Fibroblast of lung (primary cell): ENCODE measurements at regions not wholly inside any gene's neighbourhood (a gene's known extent, or its start where the extent isn't known, plus 50 kb on each side); places are given as distances from the start of the nearest gene placed in this dataset.

Source experiments
- DNase-seq, 2 donors: peaks; one replicate each; pipeline versions ENCODE4 v3.0.0 to v3.0.0-alpha.2; 2010; ENCODE audit warnings: low read depth in 2 of 2
- H2AFZ ChIP-seq: 2 replicates; pipeline ENCODE4 v1.5.1; 2012; ENCODE audit warnings: low read length, control low read depth, inconsistent platforms
- H3K27ac ChIP-seq: 2 replicates; pipeline ENCODE4 v1.5.1; 2011; ENCODE audit warnings: low read length, control low read depth; ENCODE audit not compliant: insufficient read depth
- H3K27me3 ChIP-seq: 2 replicates; pipeline ENCODE4 v1.5.1; 2011; ENCODE audit warnings: mild to moderate bottlenecking, low read length; ENCODE audit not compliant: control insufficient read depth, insufficient read depth
- H3K36me3 ChIP-seq: 2 replicates; pipeline ENCODE4 v1.5.1; 2011; ENCODE audit warnings: low read length; ENCODE audit not compliant: control insufficient read depth, insufficient read depth
- H3K4me1 ChIP-seq: 2 replicates; pipeline ENCODE4 v1.5.1; 2011; ENCODE audit warnings: low read length; ENCODE audit not compliant: control insufficient read depth, insufficient read depth; ENCODE audit errors: extremely low read depth
- H3K4me2 ChIP-seq: 2 replicates; pipeline ENCODE4 v1.5.1; 2011; ENCODE audit warnings: low read length, control low read depth; ENCODE audit not compliant: insufficient read depth; ENCODE audit errors: extremely low read depth
- H3K4me3 ChIP-seq, 4 experiments: fragments of 200-600 bp in 1 of 4; sonication (generic) in 1 of 4; replicated peaks in 1 of 4; 2 replicates each; pipeline ENCODE4 v1.5.1; 2011 to 2016; ENCODE audit warnings: low read length in 4 of 4, low read depth in 3 of 4, mild to moderate bottlenecking in 3 of 4, control low read depth in 2 of 4, inconsistent platforms in 1 of 4, mixed read lengths in 1 of 4; ENCODE audit not compliant: insufficient read depth in 1 of 4; ENCODE audit errors: control extremely low read depth in 1 of 4
- H3K79me2 ChIP-seq: 2 replicates; pipeline ENCODE4 v1.5.1; 2012; ENCODE audit warnings: mild to moderate bottlenecking, low read length, inconsistent platforms; ENCODE audit not compliant: control insufficient read depth, insufficient read depth
- H3K9ac ChIP-seq: 2 replicates; pipeline ENCODE4 v1.5.1; 2011; ENCODE audit warnings: mild to moderate bottlenecking, low read length, control low read depth; ENCODE audit not compliant: insufficient read depth
- H3K9me3 ChIP-seq: 2 replicates; pipeline ENCODE4 v1.5.1; 2012; ENCODE audit warnings: low read depth, low read length; ENCODE audit not compliant: control insufficient read depth, insufficient read depth
- H4K20me1 ChIP-seq: 2 replicates; pipeline ENCODE4 v1.5.1; 2011; ENCODE audit warnings: low read length; ENCODE audit not compliant: control insufficient read depth, insufficient read depth; ENCODE audit errors: extremely low read depth
- EZH2 ChIP-seq: IDR thresholded peaks from 2 replicates; pipeline ENCODE4 v1.5.1; 2012; ENCODE audit warnings: low read length, control low read depth, mild to moderate bottlenecking; ENCODE audit errors: missing control alignments
- TF ChIP-seq, protein P1 (sequence below), 2 donors: IDR thresholded peaks in 1 of 2; conservative IDR thresholded peaks in 1 of 2; 1 replicate in 1 of 2; 2 replicates in 1 of 2; pipeline ENCODE4 v1.5.1; 2011 to 2012; ENCODE audit warnings: low read length in 2 of 2, control low read depth in 1 of 2, inconsistent platforms in 1 of 2, low read depth in 1 of 2, mild to moderate bottlenecking in 1 of 2

DNA sequence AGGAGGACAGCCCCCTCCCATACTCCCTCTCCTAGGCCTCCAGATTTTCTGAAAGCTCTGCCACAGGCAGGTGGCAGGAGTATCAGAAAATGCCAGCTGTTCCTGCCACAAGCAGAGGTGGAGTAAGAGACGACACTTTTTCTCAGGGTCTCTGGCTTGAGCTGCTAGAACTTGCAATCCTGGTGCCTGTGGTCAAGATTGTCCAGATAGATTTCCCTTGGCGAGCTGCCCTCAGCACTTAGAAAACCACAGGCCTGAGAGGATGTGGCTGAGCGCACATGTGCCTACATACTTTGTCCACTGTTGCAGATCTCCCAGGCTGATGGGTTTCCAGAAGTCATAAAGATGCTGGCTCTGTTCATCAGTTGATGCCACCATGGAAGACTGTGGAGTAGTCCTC is 65.7 kb upstream of the NAV2 start:
- TF ChIP-seq EZH2: no peak
- TF ChIP-seq, protein P1, sequence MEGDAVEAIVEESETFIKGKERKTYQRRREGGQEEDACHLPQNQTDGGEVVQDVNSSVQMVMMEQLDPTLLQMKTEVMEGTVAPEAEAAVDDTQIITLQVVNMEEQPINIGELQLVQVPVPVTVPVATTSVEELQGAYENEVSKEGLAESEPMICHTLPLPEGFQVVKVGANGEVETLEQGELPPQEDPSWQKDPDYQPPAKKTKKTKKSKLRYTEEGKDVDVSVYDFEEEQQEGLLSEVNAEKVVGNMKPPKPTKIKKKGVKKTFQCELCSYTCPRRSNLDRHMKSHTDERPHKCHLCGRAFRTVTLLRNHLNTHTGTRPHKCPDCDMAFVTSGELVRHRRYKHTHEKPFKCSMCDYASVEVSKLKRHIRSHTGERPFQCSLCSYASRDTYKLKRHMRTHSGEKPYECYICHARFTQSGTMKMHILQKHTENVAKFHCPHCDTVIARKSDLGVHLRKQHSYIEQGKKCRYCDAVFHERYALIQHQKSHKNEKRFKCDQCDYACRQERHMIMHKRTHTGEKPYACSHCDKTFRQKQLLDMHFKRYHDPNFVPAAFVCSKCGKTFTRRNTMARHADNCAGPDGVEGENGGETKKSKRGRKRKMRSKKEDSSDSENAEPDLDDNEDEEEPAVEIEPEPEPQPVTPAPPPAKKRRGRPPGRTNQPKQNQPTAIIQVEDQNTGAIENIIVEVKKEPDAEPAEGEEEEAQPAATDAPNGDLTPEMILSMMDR (conservative IDR thresholded peaks at IDR 0.05 in 1 of 2, IDR thresholded peaks at IDR 0.05 in 1 of 2; ENCODE audit: low read depth in 1 of 2, low read length in 2 of 2): peak in 1 of 2 donors; percentile 8
- no peak overlapping the region for H3K4me2 ChIP-seq
- H3K27ac ChIP-seq: no peak overlapping the region
- H2AFZ ChIP-seq: no peak overlapping the region
- H3K27me3 ChIP-seq: peaks cover 2% of the 10 kb centered on the region
- H3K9ac ChIP-seq: no peak overlapping the region
- H3K36me3 ChIP-seq: no peaks in the 10 kb centered on the region
- peaks cover 2% of the 10 kb centered on the region for H3K4me1 ChIP-seq
- no peaks in the 10 kb centered on the region for H3K79me2 ChIP-seq
- H3K4me3 ChIP-seq: no peak overlapping the region
- H3K9me3 ChIP-seq: no peaks in the 10 kb centered on the region
- peak; percentile 95 for DNase-seq
- H4K20me1 ChIP-seq: no peaks in the 10 kb centered on the region

DNA sequence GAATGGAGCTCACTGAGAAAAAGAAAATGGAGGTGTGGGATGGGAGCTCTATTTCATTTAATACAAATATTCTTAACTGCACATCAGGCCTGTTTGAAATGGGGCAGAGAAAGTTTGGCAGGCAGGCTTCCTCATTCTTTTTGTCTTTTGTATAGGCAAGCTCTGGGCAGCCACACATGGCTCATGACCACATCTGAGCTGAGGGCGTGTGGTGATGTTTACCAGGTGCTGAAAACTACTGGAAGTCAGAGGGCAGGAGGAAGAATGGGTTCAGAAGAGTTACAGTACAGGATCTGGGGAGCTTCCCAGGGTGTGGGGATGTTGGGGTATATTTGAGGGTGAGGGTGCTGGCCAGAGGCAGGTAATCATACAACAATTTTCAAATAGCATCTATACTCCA is 66.3 kb upstream of the NAV2 start:
- peak in 1 of 2 donors; percentile 58 for DNase-seq
- Histone ChIP-seq H3K4me3 (no peak overlapping the region), H3K4me2 (no peak overlapping the region), H3K79me2 (no peaks in the 10 kb centered on the region), H3K27ac (no peak overlapping the region), H3K9me3 (no peaks in the 10 kb centered on the region), H2AFZ (no peak overlapping the region), H3K36me3 (no peaks in the 10 kb centered on the region), H3K4me1 (peaks cover 2% of the 10 kb centered on the region), H3K9ac (no peak overlapping the region), H3K27me3 (peaks cover 2% of the 10 kb centered on the region), H4K20me1 (no peaks in the 10 kb centered on the region)
- TF ChIP-seq EZH2: no peak
- TF ChIP-seq, protein P1 (conservative IDR thresholded peaks at IDR 0.05 in 1 of 2, IDR thresholded peaks at IDR 0.05 in 1 of 2; ENCODE audit: low read depth in 1 of 2, low read length in 2 of 2): no peak

DNA sequence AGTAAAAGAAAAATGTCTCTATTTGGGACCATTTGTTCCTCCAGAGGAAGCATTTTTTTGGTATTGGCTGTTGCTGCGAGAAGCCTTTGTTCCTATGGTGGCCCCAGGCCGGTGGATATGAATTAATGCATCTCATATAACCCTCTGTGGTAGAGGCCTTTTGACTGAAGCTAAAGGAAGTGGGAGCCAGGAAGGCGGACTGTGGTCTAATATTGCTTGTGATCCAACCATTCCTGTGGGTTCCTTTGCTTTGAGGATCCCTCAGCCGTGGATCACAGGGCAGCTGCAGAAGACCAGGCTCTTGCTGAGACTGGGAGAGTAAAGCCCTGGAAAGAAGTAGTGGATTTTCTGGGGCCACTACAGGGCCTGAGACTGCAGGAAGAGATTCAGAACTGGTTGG is 68.3 kb upstream of the NAV2 start:
- no peaks in the 10 kb centered on the region for H4K20me1 ChIP-seq
- peaks cover 2% of the 10 kb centered on the region for H3K27me3 ChIP-seq
- H2AFZ ChIP-seq: no peak overlapping the region
- no peaks in the 10 kb centered on the region for H3K9me3 ChIP-seq
- no peaks in the 10 kb centered on the region for H3K36me3 ChIP-seq
- peak in 1 of 2 donors; percentile 80 for DNase-seq
- TF ChIP-seq EZH2: no peak
- no peak overlapping the region for H3K9ac ChIP-seq
- no peaks in the 10 kb centered on the region for H3K79me2 ChIP-seq
- peaks cover 2% of the 10 kb centered on the region for H3K4me1 ChIP-seq
- H3K27ac ChIP-seq: no peak overlapping the region
- H3K4me3 ChIP-seq: no peak overlapping the region
- no peak overlapping the region for H3K4me2 ChIP-seq
